ENCODE measurements at regions not wholly inside any gene's neighbourhood (a gene's known extent, or its start where the extent isn't known, plus 50 kb on each side); places are given as distances from the start of the nearest gene placed in this dataset.

DNA sequence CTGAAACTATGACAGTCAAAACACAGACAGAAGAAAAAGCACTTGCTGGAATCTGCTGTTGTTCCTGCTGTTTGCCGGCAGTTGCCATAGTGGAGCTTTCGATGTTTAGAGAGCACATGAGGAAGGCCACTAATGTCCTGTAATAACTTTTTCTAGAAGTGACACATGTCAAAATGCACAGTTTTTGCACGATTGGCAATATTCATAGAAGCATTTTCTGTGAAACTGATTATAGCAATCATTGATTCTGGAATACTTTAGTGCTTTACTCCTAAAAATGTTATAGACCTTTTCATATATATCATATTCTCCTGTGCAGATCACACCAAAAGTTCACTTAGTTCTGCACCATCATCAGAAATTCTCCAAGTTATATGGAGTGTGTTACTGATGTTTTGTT, 407.0 kb upstream of the SOX9 start:
- TF ChIP-seq, protein P1, sequence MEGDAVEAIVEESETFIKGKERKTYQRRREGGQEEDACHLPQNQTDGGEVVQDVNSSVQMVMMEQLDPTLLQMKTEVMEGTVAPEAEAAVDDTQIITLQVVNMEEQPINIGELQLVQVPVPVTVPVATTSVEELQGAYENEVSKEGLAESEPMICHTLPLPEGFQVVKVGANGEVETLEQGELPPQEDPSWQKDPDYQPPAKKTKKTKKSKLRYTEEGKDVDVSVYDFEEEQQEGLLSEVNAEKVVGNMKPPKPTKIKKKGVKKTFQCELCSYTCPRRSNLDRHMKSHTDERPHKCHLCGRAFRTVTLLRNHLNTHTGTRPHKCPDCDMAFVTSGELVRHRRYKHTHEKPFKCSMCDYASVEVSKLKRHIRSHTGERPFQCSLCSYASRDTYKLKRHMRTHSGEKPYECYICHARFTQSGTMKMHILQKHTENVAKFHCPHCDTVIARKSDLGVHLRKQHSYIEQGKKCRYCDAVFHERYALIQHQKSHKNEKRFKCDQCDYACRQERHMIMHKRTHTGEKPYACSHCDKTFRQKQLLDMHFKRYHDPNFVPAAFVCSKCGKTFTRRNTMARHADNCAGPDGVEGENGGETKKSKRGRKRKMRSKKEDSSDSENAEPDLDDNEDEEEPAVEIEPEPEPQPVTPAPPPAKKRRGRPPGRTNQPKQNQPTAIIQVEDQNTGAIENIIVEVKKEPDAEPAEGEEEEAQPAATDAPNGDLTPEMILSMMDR (IDR thresholded peaks at IDR 0.05): no peak
- TF ChIP-seq EZH2 (IDR thresholded peaks at IDR 0.05; ENCODE audit: borderline replicate concordance, insufficient read depth, low read depth, low read length, poor library complexity, severe bottlenecking): no peak

Measured in B cell (primary cell).